K562 (cell line): ENCODE measurements at regions not wholly inside any gene's neighbourhood (a gene's known extent, or its start where the extent isn't known, plus 50 kb on each side); places are given as distances from the start of the nearest gene placed in this dataset.

Experiments used
- ATAC-seq: fragments of 200-7000 bp; cut with Tn5 transposase; 3 replicates; pipeline ENCODE4 v1.9.1; 2020; ENCODE audit warnings: moderate library complexity
- BruUV-seq: library from RNA; stranded (reverse); fragments of 400-500 nt; replicated peaks from 2 replicates; lab custom pipeline; 2021; lab: Mats Ljungman, UMichigan
- CTCF ChIA-PET: fragments of 300-600 bp; formaldehyde crosslinking; extraction: SDS; loops from one replicate; lab custom pipeline; 2021; ENCODE audit warnings: low intra/inter-chr PET ratio; lab: Yijun Ruan, JAX
- POLR2A ChIA-PET: fragments of 300-600, 350-650 bp; sonication (Branson Sonifier 250); formaldehyde crosslinking; extraction: SDS; loops from one replicate; lab custom pipeline; 2021; ENCODE audit warnings: antibody characterized with exemption, inconsistent platforms; lab: Yijun Ruan, JAX
- DNase-seq, 4 experiments: peaks; one replicate each; pipeline versions ENCODE4 v3.0.0 to v3.0.0-alpha.2; 2011 to 2018; ENCODE audit warnings: low spot score in 3 of 4, mixed read lengths in 3 of 4; ENCODE audit errors: extremely low read depth in 1 of 4
- FAIRE-seq: peaks from 2 replicates; lab custom pipeline; 2011; peaks lifted over from hg19 to GRCh38; lab: Jason Lieb, UNC
- H2AFZ ChIP-seq: 2 replicates; pipeline ENCODE4 v1.6.0; 2011; ENCODE audit warnings: low read depth, low read length, control low read depth, inconsistent platforms
- H3K27ac ChIP-seq: fragments of 200-600 bp; 3 replicates; pipeline ENCODE4 v1.8.0; 2011; ENCODE audit warnings: low read depth, mild to moderate bottlenecking, control low read depth, inconsistent platforms, low read length, moderate library complexity, mixed read lengths; ENCODE audit errors: extremely low read depth
- H3K27me3 ChIP-seq, 2 experiments: fragments of 300-600 bp in 1 of 2; 2 replicates in 1 of 2; 3 replicates in 1 of 2; pipeline versions ENCODE4 v1.6.0 to v1.8.0; 2011; ENCODE audit warnings: inconsistent platforms in 2 of 2, low read length in 2 of 2, mild to moderate bottlenecking in 1 of 2, mixed read lengths in 1 of 2, moderate library complexity in 1 of 2; ENCODE audit not compliant: control insufficient read depth in 2 of 2, insufficient read depth in 2 of 2
- H3K36me3 ChIP-seq: fragments of 300-600 bp; 3 replicates; pipeline ENCODE4 v1.8.0; 2011; ENCODE audit warnings: mild to moderate bottlenecking, low read length, inconsistent platforms; ENCODE audit not compliant: control insufficient read depth, insufficient read depth
- H3K4me1 ChIP-seq, 2 experiments: fragments of 200-600 bp in 1 of 2; replicated peaks in 1 of 2; 2 replicates in 1 of 2; 3 replicates in 1 of 2; pipeline versions ENCODE4 v1.5.1 to v1.8.0; 2011; ENCODE audit warnings: inconsistent platforms in 2 of 2, low read length in 2 of 2, mild to moderate bottlenecking in 1 of 2, mixed read lengths in 1 of 2, moderate library complexity in 1 of 2; ENCODE audit not compliant: control insufficient read depth in 2 of 2, insufficient read depth in 2 of 2
- H3K4me2 ChIP-seq: 2 replicates; pipeline ENCODE4 v1.6.1; 2011; ENCODE audit warnings: low read length, control low read depth, inconsistent platforms, mixed read lengths; ENCODE audit not compliant: insufficient read depth
- H3K4me3 ChIP-seq: fragments of 200-600 bp; sonication (generic), shearing (Covaris generic); 2 replicates; pipeline ENCODE4 v1.5.1; 2016; ENCODE audit warnings: control low read depth, inconsistent platforms
- H3K79me2 ChIP-seq: fragments of 200-600 bp; 3 replicates; pipeline ENCODE4 v1.8.0; 2011; ENCODE audit warnings: low read length, inconsistent platforms; ENCODE audit not compliant: control insufficient read depth, insufficient read depth
- H3K9ac ChIP-seq, 2 experiments: 2 replicates each; pipeline versions ENCODE4 v1.6.0 to v1.6.1; 2011; ENCODE audit warnings: low read depth in 2 of 2, low read length in 2 of 2, control low read depth in 1 of 2, inconsistent platforms in 1 of 2, mild to moderate bottlenecking in 1 of 2, mixed read lengths in 1 of 2; ENCODE audit not compliant: insufficient read depth in 1 of 2
- H3K9me1 ChIP-seq: one replicate; pipeline ENCODE4 v1.6.0; 2011; ENCODE audit warnings: inconsistent platforms, mild to moderate bottlenecking, low read length, moderate library complexity; ENCODE audit not compliant: control insufficient read depth, insufficient read depth
- H3K9me3 ChIP-seq: replicated peaks from 2 replicates; pipeline ENCODE4 v1.5.1; 2011; ENCODE audit warnings: low read depth, low read length, inconsistent platforms; ENCODE audit not compliant: control insufficient read depth, insufficient read depth
- H4K20me1 ChIP-seq: replicated peaks from 2 replicates; pipeline ENCODE4 v1.6.1; 2011; ENCODE audit warnings: low read length, inconsistent platforms, mixed read lengths; ENCODE audit not compliant: control insufficient read depth, insufficient read depth
- ARHGAP35 ChIP-seq: fragments of 450-650 bp; IDR thresholded peaks from 2 replicates; pipeline ENCODE4 v1.6.1; 2018; ENCODE audit not compliant: partially characterized antibody
- BCLAF1 ChIP-seq, 2 experiments: fragments of 450-650 bp in 1 of 2; IDR thresholded peaks; 2 replicates each; pipeline ENCODE4 v1.6.1; 2011 to 2017; ENCODE audit warnings: low read depth in 2 of 2, antibody characterized with exemption in 1 of 2, borderline replicate concordance in 1 of 2, low read length in 1 of 2, mild to moderate bottlenecking in 1 of 2, mixed read lengths in 1 of 2; ENCODE audit not compliant: control insufficient read depth in 1 of 2
- CBX5 ChIP-seq: IDR thresholded peaks from 2 replicates; pipeline ENCODE4 v1.6.1; 2014; ENCODE audit warnings: low read depth, borderline replicate concordance
- CREM ChIP-seq: IDR thresholded peaks from 2 replicates; pipeline ENCODE4 v1.6.1; 2014; ENCODE audit warnings: antibody characterized with exemption, low read depth
- EGR1 ChIP-seq: fragments of 450-650 bp; conservative IDR thresholded peaks from 2 replicates; pipeline ENCODE4 v1.6.1; 2017; ENCODE audit warnings: mild to moderate bottlenecking
- EWSR1 ChIP-seq: fragments of 450-650 bp; IDR thresholded peaks from 2 replicates; pipeline ENCODE4 v1.6.1; 2018; ENCODE audit warnings: borderline replicate concordance, mild to moderate bottlenecking, low read depth, moderate library complexity; ENCODE audit not compliant: partially characterized antibody
- FOXP1 ChIP-seq: sonication (generic); formaldehyde crosslinking; IDR thresholded peaks from 2 replicates; pipeline ENCODE4 v1.8.0; 2022; ENCODE audit warnings: mild to moderate bottlenecking, missing genetic modification reagents
- KDM5B ChIP-seq: fragments of 200-600 bp; sonication (generic); IDR thresholded peaks from 2 replicates; pipeline ENCODE4 v1.6.1; 2012; ENCODE audit warnings: low read depth, mild to moderate bottlenecking, moderate library complexity, low read length, control low read depth, inconsistent platforms; ENCODE audit not compliant: insufficient replicate concordance
- MTA1 ChIP-seq: fragments of 450-650 bp; IDR thresholded peaks from 2 replicates; pipeline ENCODE4 v1.6.1; 2017; ENCODE audit warnings: borderline replicate concordance
- PYGO2 ChIP-seq: fragments of 450-650 bp; IDR thresholded peaks from 2 replicates; pipeline ENCODE4 v1.6.1; 2016; ENCODE audit warnings: mild to moderate bottlenecking, missing genetic modification characterization, moderate library complexity, missing compliant biosample characterization
- SRSF9 ChIP-seq: fragments of 200-400 bp; formaldehyde crosslinking; IDR thresholded peaks from 2 replicates; pipeline ENCODE4 v1.6.1; 2017; ENCODE audit warnings: low read depth, low read length, borderline replicate concordance
- TSC22D4 ChIP-seq: fragments of 450-650 bp; IDR thresholded peaks from 2 replicates; pipeline ENCODE4 v1.6.1; 2016; ENCODE audit warnings: missing genetic modification characterization, missing biosample characterization, control low read depth
- ZNF184 ChIP-seq: sonication (generic); formaldehyde crosslinking; IDR thresholded peaks from 2 replicates; pipeline ENCODE4 v1.5.0; 2020; ENCODE audit warnings: missing genetic modification reagents
- ZNF695 ChIP-seq: fragments of 450-650 bp; formaldehyde crosslinking; IDR thresholded peaks from 2 replicates; pipeline ENCODE4 v1.4.0; 2020; ENCODE audit warnings: mild to moderate bottlenecking, moderate library complexity
- ZNF780A ChIP-seq: fragments of 250-450 bp; sonication (Bioruptor Pico); IDR thresholded peaks from 2 replicates; pipeline ENCODE4 v1.5.0; 2021; ENCODE audit warnings: mild to moderate bottlenecking
- ZNF79 ChIP-seq: fragments of 250-450 bp; sonication (Bioruptor Pico); IDR thresholded peaks from 2 replicates; pipeline ENCODE4 v1.4.0; 2020; ENCODE audit warnings: low read depth, mild to moderate bottlenecking, moderate library complexity
- WGBS: fragments of 100-300 bp; shearing (Covaris generic); methylation state at CpG from one replicate; pipeline ENCODE4 v1.1.6; 2016; ENCODE audit warnings: low coverage, mixed read lengths; ENCODE audit not compliant: insufficient coverage; ENCODE audit errors: missing lambda C conversion rate; 5-methylcytosine and 5-hydroxymethylcytosine counted together
- in situ Hi-C: fragments of 300-500 bp; cut with MboI; formaldehyde crosslinking; loops from 4 replicates; pipeline ENCODE4 v1.15.0; 2018; ENCODE audit warnings: inconsistent platforms, mixed read lengths
- intact Hi-C: fragments of 100-400 bp; cut with micrococcal nuclease; formaldehyde crosslinking; loops from 2 replicates; pipeline ENCODE4 v1.14.2; 2022
- TF ChIP-seq, protein P1 (sequence below): fragments of 450-650 bp; formaldehyde crosslinking; IDR thresholded peaks from 2 replicates; pipeline ENCODE4 v1.4.0; 2020; ENCODE audit warnings: mild to moderate bottlenecking, moderate library complexity

- no peak for TF ChIP-seq EGR1
- TF ChIP-seq ARHGAP35, result no peak
- TF ChIP-seq ZNF184 (CRISPR knock-in tag), result no peak
- TF ChIP-seq FOXP1, result no peak
- no peak for TF ChIP-seq ZNF695 (CRISPR knock-in tag)
- TF ChIP-seq, protein P1, sequence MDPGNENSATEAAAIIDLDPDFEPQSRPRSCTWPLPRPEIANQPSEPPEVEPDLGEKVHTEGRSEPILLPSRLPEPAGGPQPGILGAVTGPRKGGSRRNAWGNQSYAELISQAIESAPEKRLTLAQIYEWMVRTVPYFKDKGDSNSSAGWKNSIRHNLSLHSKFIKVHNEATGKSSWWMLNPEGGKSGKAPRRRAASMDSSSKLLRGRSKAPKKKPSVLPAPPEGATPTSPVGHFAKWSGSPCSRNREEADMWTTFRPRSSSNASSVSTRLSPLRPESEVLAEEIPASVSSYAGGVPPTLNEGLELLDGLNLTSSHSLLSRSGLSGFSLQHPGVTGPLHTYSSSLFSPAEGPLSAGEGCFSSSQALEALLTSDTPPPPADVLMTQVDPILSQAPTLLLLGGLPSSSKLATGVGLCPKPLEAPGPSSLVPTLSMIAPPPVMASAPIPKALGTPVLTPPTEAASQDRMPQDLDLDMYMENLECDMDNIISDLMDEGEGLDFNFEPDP (CRISPR knock-in tag), result no peak
These were observed 291.3 kb upstream of the ZPLD1 start (continued) for GRCh38 chr3:102143536-102143935.

DNA sequence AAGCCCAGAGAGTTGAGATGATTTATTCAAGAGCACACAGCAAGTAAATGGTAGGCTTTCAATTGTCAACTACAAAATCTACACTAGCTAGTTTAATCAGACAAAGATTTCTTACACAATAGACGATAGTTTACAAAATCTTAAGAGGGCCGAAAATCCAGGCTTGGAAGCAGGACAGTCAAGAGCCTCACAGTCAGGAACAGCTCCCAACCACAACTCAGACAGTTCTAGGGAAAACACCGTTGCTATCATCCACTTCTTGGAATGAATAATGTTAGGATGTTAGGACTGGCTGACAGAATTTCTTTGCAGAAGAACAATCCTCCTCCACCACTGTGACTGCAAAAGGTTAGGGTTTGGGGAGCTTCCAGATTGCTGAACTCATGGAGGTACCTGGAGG lies 290.8 kb upstream of the ZPLD1 start:
- 0% methylated on average over 3 of the region's 3 CpGs for WGBS

More for the DNA sequence above, 290.8 kb upstream of the ZPLD1 start:
- Histone ChIP-seq H3K4me1 (no peaks in the 10 kb centered on the region), H2AFZ (no peak overlapping the region), H3K36me3 (no peaks in the 10 kb centered on the region), H3K4me3 (no peak overlapping the region), H3K79me2 (no peaks in the 10 kb centered on the region), H3K27me3 (no peaks in the 10 kb centered on the region), H3K4me2 (no peak overlapping the region), H4K20me1 (no peaks in the 10 kb centered on the region), H3K9ac (no peak overlapping the region), H3K27ac (no peak overlapping the region), H3K9me1 (no peaks in the 10 kb centered on the region), H3K9me3 (no peaks in the 10 kb centered on the region)
- no peak for ATAC-seq
- DNase-seq, result no peak
- intact Hi-C loops, result no loop called here
- TF ChIP-seq ZNF780A, result no peak
- TF ChIP-seq MTA1, result no peak
- TF ChIP-seq SRSF9, result no peak
- no peak for TF ChIP-seq EWSR1
- TF ChIP-seq TSC22D4 (tag), result no peak
- no peak for TF ChIP-seq KDM5B
- no peak for TF ChIP-seq CREM
- no peak for TF ChIP-seq PYGO2 (tag)
- TF ChIP-seq CBX5, result no peak
- no peak for TF ChIP-seq BCLAF1 (IDR thresholded peaks at IDR 0.05; ENCODE audit: borderline replicate concordance in 1 of 2, control insufficient read depth in 1 of 2, low read depth in 2 of 2, low read length in 1 of 2)
- no peak for TF ChIP-seq ZNF79 (CRISPR knock-in tag)
- ChIA-PET POLR2A (no interaction called here), CTCF (no interaction called here)
- FAIRE-seq, result no peak
- no TSS peak for BruUV-seq
- in situ Hi-C loops, result no loop called here
